ENCODE measurements at regions not wholly inside any gene's neighbourhood (a gene's known extent, or its start where the extent isn't known, plus 50 kb on each side); places are given as distances from the start of the nearest gene placed in this dataset.

- CTCF ChIA-PET: no interaction called here
- POLR2A ChIA-PET: no interaction called here
Observed at GRCh38 chr11:29263971-29264682, 752.7 kb downstream of the KCNA4 start.

More at GRCh38 chr11:29263971-29264682, 752.7 kb downstream of the KCNA4 start:
- no peaks in the 10 kb centered on the region for H3K4me1 ChIP-seq (ENCODE audit: control insufficient read depth, extremely low read depth, insufficient read depth, low read length)
- intact Hi-C loops (cut with micrococcal nuclease): no loop called here
- no peaks in the 10 kb centered on the region for H3K9me1 ChIP-seq (replicated peaks; ENCODE audit: control insufficient read depth, extremely low read depth, insufficient read depth, low read length)
- no peak overlapping the region for H2AFZ ChIP-seq (ENCODE audit: low read depth, low read length)
- BruUV-seq (replicated peaks): no TSS peak
- no peaks in the 10 kb centered on the region for H3K36me3 ChIP-seq (ENCODE audit: control insufficient read depth in 2 of 2, extremely low read depth in 1 of 2, insufficient read depth in 2 of 2, low read length in 2 of 2)
- no peaks in the 10 kb centered on the region for H4K20me1 ChIP-seq (replicated peaks; ENCODE audit: control insufficient read depth, extremely low read depth, insufficient read depth, low read length)
- dilution Hi-C loops (cut with MboI; ENCODE audit: extremely low pct_ligation_motif_present, low sequenced_read_pairs): no loop called here
- no peak overlapping the region for H3K27ac ChIP-seq (ENCODE audit: insufficient read depth, low read depth, low read length)
- H3K9me3 ChIP-seq (replicated peaks; ENCODE audit: control insufficient read depth, insufficient read depth, low read length): no peaks in the 10 kb centered on the region
- H3K27me3 ChIP-seq (ENCODE audit: control insufficient read depth in 2 of 2, insufficient read depth in 2 of 2, low read length in 2 of 2): no peaks in the 10 kb centered on the region
- no peak overlapping the region for H3K4me3 ChIP-seq (replicated peaks in 1 of 3; ENCODE audit: insufficient read depth in 1 of 3, low read depth in 1 of 3, low read length in 3 of 3)
- no peak overlapping the region for H3K4me2 ChIP-seq (ENCODE audit: insufficient read depth, low read length)
- no peak for TF ChIP-seq GATA2 (IDR thresholded peaks at IDR 0.05; ENCODE audit: insufficient read depth, insufficient read length, low read depth, low read length)
- no peak for TF ChIP-seq JUN (IDR thresholded peaks at IDR 0.05; ENCODE audit: borderline replicate concordance, insufficient read depth, insufficient read length, low read depth)
- no peak for TF ChIP-seq EZH2 (IDR thresholded peaks at IDR 0.05; ENCODE audit: borderline replicate concordance, low read depth, low read length, severe bottlenecking)
- no peak for TF ChIP-seq POLR2A (IDR thresholded peaks at IDR 0.05; ENCODE audit: low read depth, low read length)
- TF ChIP-seq CTCF (IDR thresholded peaks at IDR 0.05; ENCODE audit: extremely low read depth in 1 of 2, insufficient read depth in 1 of 2, low read depth in 1 of 2, low read length in 2 of 2): no peak
- TF ChIP-seq MAX (IDR thresholded peaks at IDR 0.05; ENCODE audit: insufficient read depth, insufficient read length): no peak
- H3K9ac ChIP-seq (replicated peaks; ENCODE audit: extremely low read depth, insufficient read depth, low read length): no peak overlapping the region
- FAIRE-seq: no peak
- H3K79me2 ChIP-seq (ENCODE audit: control insufficient read depth, insufficient read depth, low read length): no peaks in the 10 kb centered on the region
- DNase-seq (ENCODE audit: low read depth, low spot score): no peak
